ENCODE measurements at regions not wholly inside any gene's neighbourhood (a gene's known extent, or its start where the extent isn't known, plus 50 kb on each side); places are given as distances from the start of the nearest gene placed in this dataset.

DNA sequence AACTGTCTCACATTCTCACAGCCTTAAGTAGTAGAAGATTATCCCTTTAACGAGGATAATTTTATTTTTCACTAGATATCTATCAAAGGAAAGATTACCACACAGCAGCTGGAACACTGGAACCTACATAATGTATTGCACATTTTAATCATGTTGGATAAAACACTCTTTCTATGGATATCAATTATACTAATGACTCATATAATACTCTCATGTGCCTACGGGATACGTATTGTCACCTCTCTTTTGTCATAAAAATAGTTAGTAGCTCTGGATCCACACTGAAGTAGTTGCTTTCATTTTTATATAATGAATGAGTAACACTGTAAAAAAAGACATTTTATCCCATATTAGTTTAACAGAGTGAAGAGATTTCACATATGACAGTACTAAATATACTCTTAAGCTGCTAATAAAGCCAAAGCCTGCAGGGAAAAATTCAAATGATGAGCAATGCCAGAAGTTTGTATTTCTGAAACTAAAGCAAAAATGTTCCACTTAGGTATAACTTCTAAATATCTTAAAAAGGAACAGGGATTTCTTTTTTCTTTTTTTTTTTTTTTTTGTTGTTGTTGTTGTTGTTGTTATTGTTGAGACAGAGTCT is 408.7 kb upstream of the PKN2 start:
- DNase-seq = no peak

GRCh38 chr1:88276163-88276562 is 407.9 kb upstream of the PKN2 start:
- no peak for DNase-seq

- DNase-seq = no peak
These were observed 400.0 kb upstream of the PKN2 start for GRCh38 chr1:88284066-88284465.

DNA sequence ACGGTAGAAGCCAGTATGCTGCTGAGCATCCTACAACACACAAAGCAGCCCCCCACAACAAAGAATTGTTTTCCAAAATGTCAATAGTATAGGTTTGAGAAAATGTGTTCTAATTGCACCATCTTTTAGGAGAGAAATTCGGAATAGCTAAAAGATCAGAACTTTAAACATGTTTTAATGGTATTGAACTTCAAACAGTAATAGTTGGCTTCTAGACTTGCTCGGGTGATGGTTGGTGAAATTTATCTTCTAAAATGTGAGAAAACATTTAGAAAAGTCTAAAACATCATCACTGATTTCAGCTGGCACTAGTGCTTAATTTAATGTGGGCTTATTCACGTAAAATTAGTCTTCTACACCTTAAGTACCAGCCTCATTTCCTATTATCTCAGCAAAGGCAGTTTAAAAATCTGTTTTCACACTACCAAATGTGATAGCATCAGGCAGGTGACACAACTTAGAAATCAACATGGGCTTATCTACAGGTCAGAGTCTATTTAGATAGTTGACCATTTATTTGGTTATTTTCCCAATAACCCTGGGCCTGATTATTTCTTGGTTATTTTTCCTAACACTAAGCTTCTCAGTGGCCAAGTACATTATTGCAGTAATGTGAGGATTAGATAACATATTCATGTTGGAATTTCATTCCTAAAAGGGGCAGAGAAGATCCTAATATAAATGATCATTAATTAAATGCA is 399.3 kb upstream of the PKN2 start:
- no peak for DNase-seq

- DNase-seq = no peak
These were observed 397.4 kb upstream of the PKN2 start for GRCh38 chr1:88286716-88287115.

DNA sequence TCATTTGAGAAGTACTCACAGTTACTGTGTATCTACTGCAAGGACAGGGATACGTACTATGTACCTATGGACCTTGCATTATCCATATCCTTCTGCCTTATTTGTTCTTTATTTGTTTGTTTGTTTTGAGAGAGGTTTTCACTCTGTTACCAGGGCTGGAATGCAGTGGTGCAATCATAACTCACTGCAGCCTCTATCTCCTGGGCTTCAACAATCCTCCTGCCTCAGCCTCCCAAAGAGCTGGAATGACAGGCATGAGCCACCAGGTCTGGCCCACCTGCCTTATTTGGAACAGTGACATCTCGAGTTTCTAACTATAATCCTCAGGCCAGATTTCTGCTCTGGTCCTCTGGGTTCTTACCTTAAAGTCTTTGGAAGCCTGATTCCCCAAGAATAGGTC is 395.5 kb upstream of the PKN2 start:
- no peak for DNase-seq

DNA sequence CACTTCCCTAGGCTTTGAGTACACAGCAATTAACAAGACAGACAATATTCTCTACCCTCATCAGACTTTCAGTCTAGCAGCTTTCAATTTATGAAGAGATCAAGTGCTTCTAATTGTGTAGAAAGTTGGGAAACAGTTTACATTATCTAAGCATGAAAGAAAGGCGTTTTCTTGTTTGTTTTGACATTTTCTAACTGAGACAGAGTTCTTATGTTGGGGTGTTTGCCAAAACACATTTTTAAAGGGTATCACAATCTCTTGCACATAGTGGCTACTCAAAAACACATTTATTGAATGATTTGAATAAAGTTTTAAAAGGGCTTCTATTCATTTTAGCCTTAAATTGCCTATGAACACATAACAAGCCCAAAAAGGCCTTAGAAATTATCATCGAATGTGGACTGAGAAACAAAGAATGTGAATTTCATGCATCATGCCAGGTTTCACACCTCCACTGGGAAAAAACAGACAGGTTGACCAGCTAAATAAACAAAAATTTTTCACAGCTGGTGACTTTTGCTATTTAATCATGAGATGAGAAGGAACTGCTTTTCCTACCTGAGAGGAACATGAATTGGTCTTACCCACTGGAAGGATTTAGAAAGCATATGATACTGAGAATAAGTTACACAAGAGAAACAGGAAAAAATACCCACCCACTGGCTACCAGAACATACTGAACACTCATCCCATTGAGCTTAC is 394.5 kb upstream of the PKN2 start:
- no peak for DNase-seq

DNA sequence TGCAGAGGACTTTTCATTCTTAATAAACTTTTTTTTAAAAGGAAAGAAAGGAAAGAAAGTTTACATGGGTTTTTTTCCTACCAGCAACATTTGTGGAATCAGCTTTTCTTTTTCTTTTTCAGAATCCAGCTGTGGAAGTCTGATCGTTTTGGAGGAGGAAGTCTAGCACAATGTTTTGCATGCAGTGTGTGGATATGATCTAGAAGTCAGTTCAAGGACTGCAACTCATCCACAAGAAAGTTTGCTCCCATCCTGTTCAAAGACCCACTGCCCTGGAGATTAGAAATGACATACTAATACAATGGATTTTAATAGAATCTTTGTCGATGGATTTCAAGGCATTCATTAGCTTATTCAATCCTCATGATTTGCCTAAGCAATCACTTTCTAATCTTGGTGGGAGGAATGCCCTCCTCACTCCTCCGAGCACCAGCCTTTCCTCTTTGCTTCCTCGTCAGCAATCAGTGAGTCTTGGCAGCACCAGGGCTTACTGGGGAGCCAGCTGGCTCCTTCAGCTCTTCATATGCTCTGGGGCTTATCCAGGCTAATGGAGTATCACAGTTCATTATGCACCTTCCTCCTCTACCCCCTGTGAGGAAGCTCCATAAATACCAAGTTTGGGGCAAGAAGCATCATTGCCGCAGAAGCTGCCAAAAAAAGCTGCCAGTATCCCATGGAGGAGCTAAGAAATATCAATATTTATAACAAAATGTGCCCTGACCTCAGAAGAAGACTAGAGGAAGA is 392.3 kb upstream of the PKN2 start:
- DNase-seq = no peak

- no peak for DNase-seq
These were observed 390.3 kb upstream of the PKN2 start for GRCh38 chr1:88293691-88294190.

- no peak for DNase-seq
These were observed 387.8 kb upstream of the PKN2 start for GRCh38 chr1:88296227-88296626.

DNA sequence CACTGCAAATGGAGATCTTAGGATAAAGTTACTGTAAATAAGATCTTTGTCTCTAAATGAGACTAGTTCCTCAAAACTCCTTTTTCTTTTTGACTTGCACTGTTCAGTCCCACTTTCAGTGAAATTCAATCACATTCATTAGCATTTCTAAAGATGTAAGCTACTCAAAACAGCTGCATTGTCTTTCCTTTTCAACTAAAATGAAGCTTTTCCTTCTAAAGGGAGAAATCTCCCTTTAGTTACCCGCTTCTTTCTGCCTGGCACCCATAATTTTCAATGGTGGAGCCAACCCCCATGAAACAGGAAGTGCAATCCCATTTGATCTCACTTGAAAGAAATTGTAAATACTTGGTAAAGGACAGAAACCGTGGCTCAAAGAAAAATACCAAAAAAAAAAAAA is 387.4 kb upstream of the PKN2 start:
- no peak for DNase-seq

- no peak for DNase-seq
These were observed 385.6 kb upstream of the PKN2 start for GRCh38 chr1:88298506-88298905.

- no peak for DNase-seq
These were observed 383.3 kb upstream of the PKN2 start for GRCh38 chr1:88300752-88301263.

GRCh38 chr1:88302843-88303486 is 381.1 kb upstream of the PKN2 start:
- no peak for DNase-seq

GRCh38 chr1:88311265-88311664 is 372.8 kb upstream of the PKN2 start:
- no peak for DNase-seq

DNA sequence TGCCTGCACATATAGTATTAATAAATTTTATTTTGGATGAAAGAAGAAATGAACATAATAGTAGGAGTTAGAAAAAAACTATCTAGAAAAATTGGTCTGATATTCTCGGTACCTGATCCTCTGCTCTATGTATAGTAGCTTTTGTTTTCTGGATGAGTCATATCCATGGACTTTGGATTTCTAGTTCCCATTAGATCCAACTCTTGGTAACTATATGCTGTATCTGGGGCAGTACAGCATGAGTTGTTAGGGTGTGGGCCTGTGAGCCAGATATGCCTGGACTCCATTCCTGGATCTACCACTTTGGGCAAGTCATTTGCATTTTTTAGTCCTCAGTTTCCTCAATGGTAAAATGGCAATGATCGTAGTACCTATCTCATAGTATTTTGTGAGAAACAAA is 372.2 kb upstream of the PKN2 start:
- no peak for DNase-seq

GRCh38 chr1:88317396-88317795 is 366.7 kb upstream of the PKN2 start:
- DNase-seq = no peak

DNA sequence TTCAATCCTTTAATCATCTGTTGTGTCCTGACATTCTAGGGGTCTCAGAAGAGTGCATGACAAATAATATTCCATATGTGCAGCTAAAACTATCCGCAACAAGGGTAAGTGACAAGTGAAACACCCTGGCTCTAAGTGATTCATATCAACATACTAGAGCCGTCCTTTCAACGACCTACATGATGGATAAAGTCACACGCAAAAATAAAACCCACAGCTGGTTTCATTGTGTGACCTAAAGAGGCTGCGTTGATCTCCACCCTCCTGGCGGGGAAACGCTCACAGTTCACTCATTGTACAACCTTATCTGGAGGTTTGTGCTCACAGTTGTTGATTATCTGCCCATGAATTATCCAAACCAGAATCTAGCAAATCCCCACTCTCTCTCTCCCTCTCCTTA is 365.3 kb upstream of the PKN2 start:
- no peak for DNase-seq

DNA sequence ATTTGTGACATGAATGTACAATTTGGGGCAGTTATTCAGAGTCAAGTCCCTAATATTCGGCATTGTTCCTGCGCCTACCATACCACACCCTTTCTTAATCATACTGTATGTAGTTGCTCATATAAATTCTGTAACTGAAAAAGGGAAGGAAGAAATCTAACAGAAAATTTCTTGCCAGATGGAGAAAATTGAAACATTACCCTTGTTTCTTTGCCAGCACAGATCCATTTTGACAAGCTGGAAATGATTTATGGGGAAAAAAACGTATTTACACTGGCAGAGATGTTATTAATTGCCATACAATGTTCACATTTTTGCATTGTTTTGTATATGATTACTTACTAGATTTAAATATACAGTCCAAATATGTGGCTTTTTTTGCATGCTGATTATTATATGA is 363.8 kb upstream of the PKN2 start:
- DNase-seq = no peak

DNA sequence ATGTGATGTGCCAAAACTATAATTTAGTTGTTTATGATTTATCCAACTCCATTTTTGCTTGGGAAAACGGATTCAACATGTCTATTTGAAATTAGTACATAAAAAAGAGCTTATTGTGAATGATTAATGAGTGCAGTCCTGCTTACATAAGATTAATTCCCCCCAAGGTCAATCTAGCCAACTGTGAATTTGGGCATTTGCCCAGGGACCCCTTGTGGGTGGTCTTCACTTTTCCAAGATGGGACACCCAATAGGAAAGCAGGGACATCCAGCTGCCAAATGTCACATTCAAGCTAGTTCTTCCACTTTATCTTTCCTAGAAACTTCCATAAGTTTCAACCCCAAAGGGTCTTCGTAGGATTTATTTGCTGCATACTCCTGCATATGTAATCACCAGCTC is 362.4 kb upstream of the PKN2 start:
- DNase-seq = no peak

DNA sequence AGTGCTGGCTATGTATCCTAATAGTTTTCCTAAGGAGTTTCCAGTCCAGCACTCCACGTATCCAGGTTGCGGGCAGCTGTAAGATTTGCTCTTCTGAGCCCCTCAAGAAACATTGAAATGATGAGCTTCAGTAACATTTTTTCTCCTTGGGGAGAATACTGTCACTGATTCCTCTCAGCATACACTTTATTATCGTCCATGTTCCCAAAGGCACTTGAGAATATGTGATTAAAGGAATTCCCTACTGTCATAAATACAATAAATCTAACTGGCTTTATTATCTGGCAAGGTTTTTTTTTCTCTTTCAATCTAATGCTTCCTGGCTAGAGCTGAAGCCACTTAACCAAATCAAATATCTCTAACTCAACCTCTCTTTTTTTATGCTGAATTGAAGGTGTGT is 359.2 kb upstream of the PKN2 start:
- no peak for DNase-seq

- peak; percentile 30 for DNase-seq
These were observed 356.4 kb upstream of the PKN2 start for GRCh38 chr1:88327391-88328267.

Measured in T1000 (cell line).